Dendritic cell treated with granulocyte-macrophage colony-stimulating factor and Interleukin-4, amounts not matched to agents 40 ng/mL and 50 ng/mL, for 4 days (primary cell): ENCODE measurements at regions not wholly inside any gene's neighbourhood (a gene's known extent, or its start where the extent isn't known, plus 50 kb on each side); places are given as distances from the start of the nearest gene placed in this dataset.

Experiments
- H3K27ac Mint-ChIP-seq: one replicate; pipeline ENCODE4 v1.8.0; 2022; ENCODE audit warnings: mild to moderate bottlenecking, mixed read lengths
- H3K27me3 Mint-ChIP-seq: one replicate; pipeline ENCODE4 v1.8.0; 2022; ENCODE audit warnings: mild to moderate bottlenecking, mixed read lengths
- H3K36me3 Mint-ChIP-seq: one replicate; pipeline ENCODE4 v1.8.0; 2022; ENCODE audit warnings: low read depth, mixed read lengths
- H3K4me1 Mint-ChIP-seq: one replicate; pipeline ENCODE4 v1.8.0; 2022; ENCODE audit warnings: low read depth, mixed read lengths
- H3K4me3 Mint-ChIP-seq: one replicate; pipeline ENCODE4 v1.8.0; 2022; ENCODE audit warnings: mild to moderate bottlenecking, moderate library complexity, mixed read lengths
- H3K9me3 Mint-ChIP-seq: one replicate; pipeline ENCODE4 v1.8.0; 2022; ENCODE audit warnings: mixed read lengths
- intact Hi-C: fragments of 100-400 bp; cut with micrococcal nuclease; formaldehyde crosslinking; loops from one replicate; pipeline ENCODE4 v1.15.0; 2022

- Mint-ChIP-seq H3K27me3 (no peaks in the 10 kb centered on the region), H3K4me3 (no peak overlapping the region), H3K9me3 (no peaks in the 10 kb centered on the region), H3K4me1 (no peaks in the 10 kb centered on the region), H3K36me3 (no peaks in the 10 kb centered on the region), H3K27ac (no peak overlapping the region)
- intact Hi-C loops: no loop called here
Observed at GRCh38 chr12:19945559-19946435, 422.5 kb upstream of the PDE3A start.

GRCh38 chr12:19946550-19946949 lies 421.8 kb upstream of the PDE3A start:
- Mint-ChIP-seq H3K27ac (no peak overlapping the region), H3K27me3 (no peaks in the 10 kb centered on the region), H3K4me3 (no peak overlapping the region), H3K36me3 (no peaks in the 10 kb centered on the region), H3K4me1 (no peaks in the 10 kb centered on the region), H3K9me3 (no peaks in the 10 kb centered on the region)
- intact Hi-C loops: no loop called here

GRCh38 chr12:19947344-19947743 lies 421.0 kb upstream of the PDE3A start:
- intact Hi-C loops: no loop called here
- no peaks in the 10 kb centered on the region for H3K27me3 Mint-ChIP-seq

GRCh38 chr12:19951664-19952063 lies 416.7 kb upstream of the PDE3A start:
- Mint-ChIP-seq H3K36me3 (no peaks in the 10 kb centered on the region), H3K4me3 (no peak overlapping the region), H3K9me3 (no peaks in the 10 kb centered on the region), H3K27me3 (no peaks in the 10 kb centered on the region), H3K4me1 (no peaks in the 10 kb centered on the region), H3K27ac (no peak overlapping the region)
- intact Hi-C loops: no loop called here

More at GRCh38 chr12:19947344-19947743, 421.0 kb upstream of the PDE3A start:
- H3K27ac Mint-ChIP-seq: no peak overlapping the region
- no peaks in the 10 kb centered on the region for H3K36me3 Mint-ChIP-seq
- no peak overlapping the region for H3K4me3 Mint-ChIP-seq
- H3K9me3 Mint-ChIP-seq: no peaks in the 10 kb centered on the region
- no peaks in the 10 kb centered on the region for H3K4me1 Mint-ChIP-seq

- intact Hi-C loops: no loop called here
- H3K36me3 Mint-ChIP-seq: no peaks in the 10 kb centered on the region
- no peaks in the 10 kb centered on the region for H3K27me3 Mint-ChIP-seq
- H3K27ac Mint-ChIP-seq: no peak overlapping the region
- no peak overlapping the region for H3K4me3 Mint-ChIP-seq
- H3K4me1 Mint-ChIP-seq: no peaks in the 10 kb centered on the region
- no peaks in the 10 kb centered on the region for H3K9me3 Mint-ChIP-seq
Observed at GRCh38 chr12:19953734-19954133, 414.6 kb upstream of the PDE3A start.

- intact Hi-C loops: no loop called here
- no peak overlapping the region for H3K27ac Mint-ChIP-seq
- no peaks in the 10 kb centered on the region for H3K9me3 Mint-ChIP-seq
- H3K36me3 Mint-ChIP-seq: no peaks in the 10 kb centered on the region
- H3K4me3 Mint-ChIP-seq: no peak overlapping the region
- no peaks in the 10 kb centered on the region for H3K27me3 Mint-ChIP-seq
- H3K4me1 Mint-ChIP-seq: no peaks in the 10 kb centered on the region
Observed at GRCh38 chr12:19954163-19954562, 414.2 kb upstream of the PDE3A start.

GRCh38 chr12:19957308-19958125 lies 410.8 kb upstream of the PDE3A start:
- H3K9me3 Mint-ChIP-seq: no peaks in the 10 kb centered on the region
- H3K4me3 Mint-ChIP-seq: no peak overlapping the region
- intact Hi-C loops: no loop called here
- no peak overlapping the region for H3K27ac Mint-ChIP-seq
- H3K36me3 Mint-ChIP-seq: no peaks in the 10 kb centered on the region
- H3K27me3 Mint-ChIP-seq: no peaks in the 10 kb centered on the region
- H3K4me1 Mint-ChIP-seq: peaks cover 7% of the 10 kb centered on the region

GRCh38 chr12:19958389-19958788 lies 409.9 kb upstream of the PDE3A start:
- no peaks in the 10 kb centered on the region for H3K36me3 Mint-ChIP-seq
- no peak overlapping the region for H3K27ac Mint-ChIP-seq
- intact Hi-C loops: no loop called here
- no peaks in the 10 kb centered on the region for H3K9me3 Mint-ChIP-seq
- H3K27me3 Mint-ChIP-seq: no peaks in the 10 kb centered on the region
- no peak overlapping the region for H3K4me3 Mint-ChIP-seq
- peaks cover 7% of the 10 kb centered on the region for H3K4me1 Mint-ChIP-seq

GRCh38 chr12:19959353-19959752 lies 409.0 kb upstream of the PDE3A start:
- Mint-ChIP-seq H3K27ac (no peak overlapping the region), H3K4me1 (peaks cover 7% of the 10 kb centered on the region), H3K36me3 (no peaks in the 10 kb centered on the region), H3K27me3 (no peaks in the 10 kb centered on the region), H3K9me3 (no peaks in the 10 kb centered on the region), H3K4me3 (no peak overlapping the region)
- intact Hi-C loops: no loop called here

GRCh38 chr12:19960527-19960926 lies 407.8 kb upstream of the PDE3A start:
- intact Hi-C loops: no loop called here
- Mint-ChIP-seq H3K4me1 (peaks cover 7% of the 10 kb centered on the region), H3K27ac (no peak overlapping the region), H3K36me3 (no peaks in the 10 kb centered on the region), H3K9me3 (no peaks in the 10 kb centered on the region), H3K4me3 (no peak overlapping the region), H3K27me3 (no peaks in the 10 kb centered on the region)

- Mint-ChIP-seq H3K4me1 (peaks cover 7% of the 10 kb centered on the region), H3K9me3 (no peaks in the 10 kb centered on the region)
Observed at GRCh38 chr12:19962192-19962591, 406.1 kb upstream of the PDE3A start.

GRCh38 chr12:19963972-19964371 lies 404.4 kb upstream of the PDE3A start:
- no peaks in the 10 kb centered on the region for H3K9me3 Mint-ChIP-seq
- no peaks in the 10 kb centered on the region for H3K36me3 Mint-ChIP-seq
- intact Hi-C loops: no loop called here
- peaks cover 12% of the 10 kb centered on the region for H3K4me1 Mint-ChIP-seq
- H3K27ac Mint-ChIP-seq: no peak overlapping the region
- no peak overlapping the region for H3K4me3 Mint-ChIP-seq
- H3K27me3 Mint-ChIP-seq: no peaks in the 10 kb centered on the region

More at GRCh38 chr12:19962192-19962591, 406.1 kb upstream of the PDE3A start:
- Mint-ChIP-seq H3K27me3 (no peaks in the 10 kb centered on the region), H3K4me3 (no peak overlapping the region), H3K36me3 (no peaks in the 10 kb centered on the region), H3K27ac (no peak overlapping the region)
- intact Hi-C loops: no loop called here

GRCh38 chr12:19964549-19964948 lies 403.8 kb upstream of the PDE3A start:
- Mint-ChIP-seq H3K36me3 (no peaks in the 10 kb centered on the region), H3K4me1 (peaks cover 10% of the 10 kb centered on the region), H3K27ac (no peak overlapping the region), H3K27me3 (no peaks in the 10 kb centered on the region), H3K4me3 (no peak overlapping the region), H3K9me3 (no peaks in the 10 kb centered on the region)
- intact Hi-C loops: no loop called here
